ENCODE measurements at regions not wholly inside any gene's neighbourhood (a gene's known extent, or its start where the extent isn't known, plus 50 kb on each side); places are given as distances from the start of the nearest gene placed in this dataset.

DNA sequence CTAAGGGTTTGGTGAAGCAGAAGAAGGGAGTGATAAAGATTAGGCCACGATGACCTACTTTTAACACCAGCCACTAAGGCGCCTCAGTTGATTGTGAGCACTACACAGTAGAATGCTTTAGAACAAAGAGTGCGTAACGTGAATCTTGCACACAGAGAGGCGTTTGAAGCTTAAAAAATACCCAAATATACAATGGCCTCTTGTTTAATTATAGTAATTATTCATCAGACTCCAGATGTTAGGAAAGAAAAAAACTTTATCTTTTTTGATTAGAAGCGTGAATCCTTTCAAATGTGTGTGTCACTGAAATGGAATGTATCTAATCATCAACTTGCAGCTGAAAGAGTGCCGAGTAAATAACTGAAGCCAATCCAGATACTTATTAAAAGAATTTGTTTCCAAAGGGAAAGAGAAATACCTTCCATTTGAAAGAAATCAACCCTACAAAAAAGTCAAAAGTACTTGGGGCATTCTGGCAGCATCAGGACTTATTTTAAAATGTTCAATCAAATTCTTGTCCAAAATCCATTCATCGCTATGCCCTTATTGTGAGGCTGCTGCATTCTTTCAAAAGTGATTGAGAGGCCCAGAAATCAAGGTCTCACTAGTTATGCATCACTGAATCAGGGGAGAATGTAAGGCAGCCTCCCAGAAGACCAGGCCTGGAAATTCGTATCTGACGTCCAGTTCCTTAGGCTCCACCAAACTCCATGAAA, 337.5 kb downstream of the ZNF608 start (continued):
- TF ChIP-seq HOXA5 (CRISPR knock-in tag; IDR thresholded peaks at IDR 0.05) (no peak), MIXL1 (CRISPR knock-in tag; IDR thresholded peaks at IDR 0.05) (no peak), MAFK (conservative IDR thresholded peaks at IDR 0.05 in 1 of 2, IDR thresholded peaks at IDR 0.05 in 1 of 2; ENCODE audit: low read length in 2 of 2) (no peak)
- TF ChIP-seq, protein P1, sequence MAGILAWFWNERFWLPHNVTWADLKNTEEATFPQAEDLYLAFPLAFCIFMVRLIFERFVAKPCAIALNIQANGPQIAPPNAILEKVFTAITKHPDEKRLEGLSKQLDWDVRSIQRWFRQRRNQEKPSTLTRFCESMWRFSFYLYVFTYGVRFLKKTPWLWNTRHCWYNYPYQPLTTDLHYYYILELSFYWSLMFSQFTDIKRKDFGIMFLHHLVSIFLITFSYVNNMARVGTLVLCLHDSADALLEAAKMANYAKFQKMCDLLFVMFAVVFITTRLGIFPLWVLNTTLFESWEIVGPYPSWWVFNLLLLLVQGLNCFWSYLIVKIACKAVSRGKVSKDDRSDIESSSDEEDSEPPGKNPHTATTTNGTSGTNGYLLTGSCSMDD (CRISPR knock-in tag; IDR thresholded peaks at IDR 0.05): no peak

DNA sequence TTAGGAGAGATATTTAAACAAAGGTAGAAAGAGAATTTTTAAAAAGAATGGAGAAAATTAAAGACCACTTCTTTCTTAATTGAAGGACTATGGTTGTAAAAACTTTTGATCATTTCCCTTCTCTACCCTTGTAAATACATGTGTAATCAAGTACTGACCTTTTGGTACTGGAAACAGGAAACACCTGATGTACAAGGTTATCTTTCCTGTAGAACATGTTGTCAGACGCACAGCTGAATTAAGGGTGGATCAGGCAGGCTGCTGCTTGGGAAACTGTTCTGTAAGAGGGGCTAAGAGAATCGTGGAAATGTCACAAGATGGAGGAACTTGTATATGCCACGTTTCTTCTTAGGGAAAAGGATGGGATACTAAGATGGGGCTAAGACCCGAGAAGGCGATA, 341.6 kb downstream of the ZNF608 start:
- intact Hi-C loops (cut with micrococcal nuclease; ENCODE audit: unreplicated experiment): no loop called here
- DNase-seq (ENCODE audit: low spot score): no peak
- in situ Hi-C loops (cut with HindIII; ENCODE audit: extremely low pct_ligation_motif_present, low pct_unique_long_range_greater_than_20kb): no loop called here
- Histone ChIP-seq H3K4me3 (replicated peaks in 1 of 3; ENCODE audit: insufficient read depth in 1 of 3, low read depth in 2 of 3, low read length in 3 of 3) (no peak overlapping the region), H3K9me3 (ENCODE audit: low read length) (no peaks in the 10 kb centered on the region), H2AFZ (ENCODE audit: low read length) (no peak overlapping the region), H3K36me3 (replicated peaks in 1 of 2; ENCODE audit: control insufficient read depth in 1 of 2, insufficient read depth in 2 of 2, low read length in 2 of 2) (no peaks in the 10 kb centered on the region), H3K4me2 (ENCODE audit: low read depth, low read length) (no peak overlapping the region), H3K27ac (ENCODE audit: extremely low read length, insufficient read depth, low read length) (no peak overlapping the region), H3K4me1 (ENCODE audit: insufficient read depth, low read length) (no peaks in the 10 kb centered on the region), H3K9ac (ENCODE audit: insufficient read depth, low read depth, low read length) (no peak overlapping the region), H3K79me2 (ENCODE audit: insufficient read depth, low read length) (no peaks in the 10 kb centered on the region), H3K27me3 (ENCODE audit: control insufficient read depth in 1 of 2, insufficient read depth in 2 of 2, low read length in 2 of 2) (no peaks in the 10 kb centered on the region), H4K20me1 (ENCODE audit: insufficient read depth, low read length) (no peaks in the 10 kb centered on the region)
- BruUV-seq (replicated peaks): no TSS peak
- ChIA-PET POLR2A (no interaction called here), CTCF (ENCODE audit: low intra/inter-chr PET ratio, low total read pairs) (no interaction called here)
- ATAC-seq: no peak
- no peak for FAIRE-seq
- WGBS (ENCODE audit: low lambda C conversion rate): 27% methylated on average over 5 of the region's 5 CpGs
- TF ChIP-seq KDM5A (IDR thresholded peaks at IDR 0.05; ENCODE audit: borderline replicate concordance, low read length) (no peak), ZFY (CRISPR knock-in tag; IDR thresholded peaks at IDR 0.05) (no peak), ZNF263 (CRISPR knock-in tag; IDR thresholded peaks at IDR 0.05) (no peak)
- TF ChIP-seq, protein P2, sequence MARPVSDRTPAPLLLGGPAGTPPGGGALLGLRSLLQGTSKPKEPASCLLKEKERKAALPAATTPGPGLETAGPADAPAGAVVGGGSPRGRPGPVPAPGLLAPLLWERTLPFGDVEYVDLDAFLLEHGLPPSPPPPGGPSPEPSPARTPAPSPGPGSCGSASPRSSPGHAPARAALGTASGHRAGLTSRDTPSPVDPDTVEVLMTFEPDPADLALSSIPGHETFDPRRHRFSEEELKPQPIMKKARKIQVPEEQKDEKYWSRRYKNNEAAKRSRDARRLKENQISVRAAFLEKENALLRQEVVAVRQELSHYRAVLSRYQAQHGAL (CRISPR knock-in tag; IDR thresholded peaks at IDR 0.05; ENCODE audit: not compliant biosample characterization): no peak
- TF ChIP-seq, protein P3, sequence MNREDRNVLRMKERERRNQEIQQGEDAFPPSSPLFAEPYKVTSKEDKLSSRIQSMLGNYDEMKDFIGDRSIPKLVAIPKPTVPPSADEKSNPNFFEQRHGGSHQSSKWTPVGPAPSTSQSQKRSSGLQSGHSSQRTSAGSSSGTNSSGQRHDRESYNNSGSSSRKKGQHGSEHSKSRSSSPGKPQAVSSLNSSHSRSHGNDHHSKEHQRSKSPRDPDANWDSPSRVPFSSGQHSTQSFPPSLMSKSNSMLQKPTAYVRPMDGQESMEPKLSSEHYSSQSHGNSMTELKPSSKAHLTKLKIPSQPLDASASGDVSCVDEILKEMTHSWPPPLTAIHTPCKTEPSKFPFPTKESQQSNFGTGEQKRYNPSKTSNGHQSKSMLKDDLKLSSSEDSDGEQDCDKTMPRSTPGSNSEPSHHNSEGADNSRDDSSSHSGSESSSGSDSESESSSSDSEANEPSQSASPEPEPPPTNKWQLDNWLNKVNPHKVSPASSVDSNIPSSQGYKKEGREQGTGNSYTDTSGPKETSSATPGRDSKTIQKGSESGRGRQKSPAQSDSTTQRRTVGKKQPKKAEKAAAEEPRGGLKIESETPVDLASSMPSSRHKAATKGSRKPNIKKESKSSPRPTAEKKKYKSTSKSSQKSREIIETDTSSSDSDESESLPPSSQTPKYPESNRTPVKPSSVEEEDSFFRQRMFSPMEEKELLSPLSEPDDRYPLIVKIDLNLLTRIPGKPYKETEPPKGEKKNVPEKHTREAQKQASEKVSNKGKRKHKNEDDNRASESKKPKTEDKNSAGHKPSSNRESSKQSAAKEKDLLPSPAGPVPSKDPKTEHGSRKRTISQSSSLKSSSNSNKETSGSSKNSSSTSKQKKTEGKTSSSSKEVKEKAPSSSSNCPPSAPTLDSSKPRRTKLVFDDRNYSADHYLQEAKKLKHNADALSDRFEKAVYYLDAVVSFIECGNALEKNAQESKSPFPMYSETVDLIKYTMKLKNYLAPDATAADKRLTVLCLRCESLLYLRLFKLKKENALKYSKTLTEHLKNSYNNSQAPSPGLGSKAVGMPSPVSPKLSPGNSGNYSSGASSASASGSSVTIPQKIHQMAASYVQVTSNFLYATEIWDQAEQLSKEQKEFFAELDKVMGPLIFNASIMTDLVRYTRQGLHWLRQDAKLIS (CRISPR knock-in tag; IDR thresholded peaks at IDR 0.05): no peak
- TF ChIP-seq, protein P4, sequence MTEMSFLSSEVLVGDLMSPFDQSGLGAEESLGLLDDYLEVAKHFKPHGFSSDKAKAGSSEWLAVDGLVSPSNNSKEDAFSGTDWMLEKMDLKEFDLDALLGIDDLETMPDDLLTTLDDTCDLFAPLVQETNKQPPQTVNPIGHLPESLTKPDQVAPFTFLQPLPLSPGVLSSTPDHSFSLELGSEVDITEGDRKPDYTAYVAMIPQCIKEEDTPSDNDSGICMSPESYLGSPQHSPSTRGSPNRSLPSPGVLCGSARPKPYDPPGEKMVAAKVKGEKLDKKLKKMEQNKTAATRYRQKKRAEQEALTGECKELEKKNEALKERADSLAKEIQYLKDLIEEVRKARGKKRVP (CRISPR knock-in tag; IDR thresholded peaks at IDR 0.05): no peak
- TF ChIP-seq, protein P5, sequence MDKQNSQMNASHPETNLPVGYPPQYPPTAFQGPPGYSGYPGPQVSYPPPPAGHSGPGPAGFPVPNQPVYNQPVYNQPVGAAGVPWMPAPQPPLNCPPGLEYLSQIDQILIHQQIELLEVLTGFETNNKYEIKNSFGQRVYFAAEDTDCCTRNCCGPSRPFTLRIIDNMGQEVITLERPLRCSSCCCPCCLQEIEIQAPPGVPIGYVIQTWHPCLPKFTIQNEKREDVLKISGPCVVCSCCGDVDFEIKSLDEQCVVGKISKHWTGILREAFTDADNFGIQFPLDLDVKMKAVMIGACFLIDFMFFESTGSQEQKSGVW (CRISPR knock-in tag; IDR thresholded peaks at IDR 0.05; ENCODE audit: borderline replicate concordance): no peak
- TF ChIP-seq, protein P6, sequence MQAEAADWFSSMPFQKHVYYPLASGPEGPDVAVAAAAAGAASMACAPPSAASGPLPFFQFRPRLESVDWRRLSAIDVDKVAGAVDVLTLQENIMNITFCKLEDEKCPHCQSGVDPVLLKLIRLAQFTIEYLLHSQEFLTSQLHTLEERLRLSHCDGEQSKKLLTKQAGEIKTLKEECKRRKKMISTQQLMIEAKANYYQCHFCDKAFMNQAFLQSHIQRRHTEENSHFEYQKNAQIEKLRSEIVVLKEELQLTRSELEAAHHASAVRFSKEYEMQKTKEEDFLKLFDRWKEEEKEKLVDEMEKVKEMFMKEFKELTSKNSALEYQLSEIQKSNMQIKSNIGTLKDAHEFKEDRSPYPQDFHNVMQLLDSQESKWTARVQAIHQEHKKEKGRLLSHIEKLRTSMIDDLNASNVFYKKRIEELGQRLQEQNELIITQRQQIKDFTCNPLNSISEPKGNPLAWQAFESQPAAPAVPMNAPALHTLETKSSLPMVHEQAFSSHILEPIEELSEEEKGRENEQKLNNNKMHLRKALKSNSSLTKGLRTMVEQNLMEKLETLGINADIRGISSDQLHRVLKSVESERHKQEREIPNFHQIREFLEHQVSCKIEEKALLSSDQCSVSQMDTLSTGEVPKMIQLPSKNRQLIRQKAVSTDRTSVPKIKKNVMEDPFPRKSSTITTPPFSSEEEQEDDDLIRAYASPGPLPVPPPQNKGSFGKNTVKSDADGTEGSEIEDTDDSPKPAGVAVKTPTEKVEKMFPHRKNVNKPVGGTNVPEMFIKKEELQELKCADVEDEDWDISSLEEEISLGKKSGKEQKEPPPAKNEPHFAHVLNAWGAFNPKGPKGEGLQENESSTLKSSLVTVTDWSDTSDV (CRISPR knock-in tag; IDR thresholded peaks at IDR 0.05): no peak
